C1 segment of cervical spinal cord (tissue), 14 donors: ENCODE measurements at regions not wholly inside any gene's neighbourhood (a gene's known extent, or its start where the extent isn't known, plus 50 kb on each side); places are given as distances from the start of the nearest gene placed in this dataset.

Experiments used
- DNase-seq, 14 donors: peaks; one replicate each; lab custom pipeline; 2025; lab: John Stamatoyannopoulos, UW

- no peak for DNase-seq
Observed at GRCh38 chr4:81632581-81633299, 161.0 kb upstream of the RASGEF1B start.

- DNase-seq = no peak
Observed at GRCh38 chr4:81631958-81632441, 160.3 kb upstream of the RASGEF1B start.

GRCh38 chr4:81629366-81629765 lies 157.7 kb upstream of the RASGEF1B start:
- DNase-seq = no peak

DNA sequence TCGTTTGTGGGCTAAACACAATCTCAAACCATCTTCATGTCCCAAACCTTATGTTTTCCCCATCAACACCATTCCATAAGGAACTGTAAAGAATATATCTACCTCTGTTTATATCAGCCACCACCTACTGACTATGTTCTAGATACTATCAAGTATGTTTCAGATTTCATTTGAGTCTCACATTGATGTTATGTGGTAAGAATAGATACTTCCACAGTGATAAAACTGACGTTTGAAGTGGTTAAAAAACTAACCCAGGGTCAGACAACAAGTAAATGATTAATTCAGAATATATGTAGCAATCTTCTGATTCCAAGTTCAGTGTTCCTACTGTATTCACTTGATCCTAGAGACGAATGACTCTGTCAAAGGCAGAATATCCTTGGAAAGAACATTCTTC lies 156.8 kb upstream of the RASGEF1B start:
- no peak for DNase-seq

DNA sequence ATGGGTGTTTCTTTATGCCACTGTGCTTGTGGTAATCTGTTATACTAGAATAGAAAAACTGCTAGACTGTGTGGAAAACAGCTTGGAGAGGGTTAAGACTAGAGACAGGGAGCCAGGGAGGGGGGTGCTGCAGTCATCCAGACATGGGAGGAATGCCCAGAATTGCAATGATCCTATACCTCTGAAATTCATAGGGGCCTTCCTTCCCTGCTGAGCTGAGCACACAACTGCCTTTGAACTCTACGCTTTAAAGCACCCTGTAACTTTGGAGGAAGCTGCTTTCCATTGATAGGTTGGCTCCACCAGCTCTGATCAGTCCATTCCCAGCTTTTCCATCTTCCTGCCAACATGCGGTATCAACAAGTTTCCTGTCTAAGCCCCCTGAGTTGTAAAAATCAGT lies 155.9 kb upstream of the RASGEF1B start:
- no peak for DNase-seq

DNA sequence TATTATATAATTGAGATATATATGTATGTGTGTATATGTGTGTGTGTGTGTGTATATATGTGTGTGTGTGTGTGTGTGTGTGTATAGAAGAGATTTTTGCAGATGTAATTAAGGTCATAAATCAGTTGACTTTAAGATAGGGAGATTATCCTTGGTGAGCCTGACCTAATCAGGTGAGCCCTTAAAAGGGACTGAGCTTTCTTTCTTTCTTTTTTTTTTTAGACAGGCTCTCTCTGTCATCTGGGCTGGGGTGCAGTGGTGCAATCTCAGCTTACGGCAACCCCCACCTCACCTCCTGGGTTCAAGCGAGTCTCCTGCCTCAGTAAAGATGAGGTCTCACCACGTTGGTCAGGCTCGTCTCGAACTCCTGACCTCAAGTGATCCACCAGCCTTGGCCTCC lies 155.1 kb upstream of the RASGEF1B start:
- no peak for DNase-seq

DNA sequence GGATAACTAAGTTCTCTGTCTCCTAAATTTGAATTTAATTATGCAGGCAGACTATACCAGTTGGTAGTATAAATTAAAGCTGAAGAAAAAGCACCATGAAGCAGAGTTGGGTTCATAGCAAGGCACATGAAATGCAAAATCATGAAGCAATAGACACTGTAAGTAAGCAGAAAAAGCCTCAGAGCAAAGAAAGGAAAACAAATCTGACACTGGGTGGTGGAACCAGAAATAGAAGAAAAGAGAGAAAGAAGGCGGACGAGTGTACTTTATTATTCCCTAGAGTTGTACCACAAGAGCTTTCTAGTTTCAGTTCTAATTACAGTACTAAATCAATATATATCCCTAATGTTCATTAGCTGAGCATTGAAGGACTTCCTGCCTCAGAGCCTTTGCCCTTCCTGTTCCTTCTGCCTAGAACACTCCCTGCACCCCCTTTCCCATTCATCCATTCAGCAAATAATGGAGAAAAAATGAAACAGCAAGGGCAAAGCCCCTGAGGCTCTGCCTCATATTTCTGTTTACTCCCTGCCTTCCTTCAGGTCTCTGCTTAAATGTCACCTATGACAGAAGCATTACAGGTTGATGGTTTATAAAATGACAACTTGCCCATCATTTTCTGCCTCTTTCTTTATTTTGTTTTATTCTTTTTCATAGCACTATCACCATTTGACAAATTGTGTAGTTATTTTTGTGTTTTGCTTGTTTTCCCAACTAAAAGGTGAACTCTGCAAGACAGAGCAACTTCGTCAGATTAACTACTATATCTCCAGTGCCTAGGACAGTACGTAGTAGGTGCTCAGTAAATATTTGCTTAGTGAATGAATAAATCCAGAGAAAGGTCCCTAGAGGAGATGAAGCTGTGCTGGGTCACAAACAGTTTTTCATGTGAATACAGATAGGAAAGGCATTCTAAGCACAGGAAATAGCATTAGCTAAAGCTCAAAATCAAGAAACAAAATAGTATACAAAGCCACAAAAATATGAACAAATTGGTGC lies 154.0 kb upstream of the RASGEF1B start:
- no peak for DNase-seq

GRCh38 chr4:81623434-81623833 lies 151.7 kb upstream of the RASGEF1B start:
- no peak for DNase-seq

DNA sequence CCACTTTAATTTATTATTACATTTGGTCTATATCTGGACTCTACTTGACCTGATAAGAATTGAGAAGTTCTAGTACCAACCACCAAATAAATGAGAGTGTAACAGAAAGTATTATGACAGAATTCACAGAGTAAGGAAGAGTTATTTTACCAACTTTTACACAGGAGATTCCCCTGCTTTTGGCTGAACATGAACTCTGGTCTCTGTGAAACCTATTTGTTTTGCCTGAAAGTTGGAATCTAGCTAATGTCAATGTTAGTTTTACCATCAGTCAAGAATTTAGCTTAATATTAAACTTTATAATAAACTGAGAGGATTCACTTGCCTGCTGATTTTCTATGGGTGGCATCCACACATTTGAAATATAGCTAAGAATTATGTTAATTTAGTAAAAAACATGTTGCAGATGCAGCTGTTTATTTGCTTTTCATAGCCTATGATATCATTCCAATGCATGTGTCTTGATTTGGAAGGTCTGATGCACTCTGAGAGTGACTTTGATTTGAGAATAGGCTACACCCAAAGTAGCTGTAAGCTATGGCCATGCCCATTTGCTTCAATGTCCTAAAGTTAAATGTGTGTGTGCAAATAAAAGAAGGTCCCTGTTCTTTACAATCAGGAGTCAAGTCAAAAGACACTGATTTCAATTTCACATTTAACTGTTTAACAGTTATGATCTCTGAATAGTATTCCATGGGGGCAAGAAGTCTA lies 150.9 kb upstream of the RASGEF1B start:
- DNase-seq = no peak

- no peak for DNase-seq
Observed at GRCh38 chr4:81622028-81622427, 150.3 kb upstream of the RASGEF1B start.

DNA sequence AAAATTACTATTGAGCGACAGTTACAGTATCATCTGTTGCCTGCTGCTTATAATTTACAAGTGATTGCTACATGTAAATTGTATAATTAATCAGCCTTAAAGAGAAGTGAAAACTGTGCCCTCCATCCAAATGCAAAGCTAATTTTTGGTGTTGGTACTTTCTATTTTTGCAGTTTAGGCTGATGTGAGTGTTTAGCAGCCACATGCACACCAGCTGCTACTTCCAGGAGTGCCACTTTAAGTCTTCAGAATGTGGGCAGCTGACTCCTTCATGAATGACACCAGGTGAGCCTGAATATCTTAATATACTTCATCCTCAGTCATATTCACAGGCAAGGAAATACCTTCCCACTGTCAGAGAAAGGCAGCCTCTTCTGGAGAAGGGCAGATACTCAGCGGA lies 149.8 kb upstream of the RASGEF1B start:
- DNase-seq = no peak

GRCh38 chr4:81620442-81620841 lies 148.7 kb upstream of the RASGEF1B start:
- DNase-seq = no peak

DNA sequence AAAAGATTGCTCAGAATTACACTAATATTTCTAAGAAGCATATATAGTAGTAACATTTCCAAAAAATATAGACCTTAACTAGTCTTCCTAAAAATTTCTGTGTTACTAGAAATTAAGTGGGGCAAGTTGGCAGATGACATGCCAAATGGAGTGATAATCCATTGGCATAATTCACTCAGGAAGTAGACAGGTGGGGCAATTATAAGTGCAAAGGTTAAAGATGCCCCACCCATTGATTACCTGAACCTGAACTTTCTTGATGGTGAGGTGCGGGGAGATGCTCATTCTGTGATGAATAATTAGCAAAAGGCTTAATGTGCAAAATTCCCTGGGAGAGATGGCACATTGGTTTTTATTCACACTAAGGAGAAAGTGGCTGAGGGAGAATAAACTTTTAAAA lies 145.8 kb upstream of the RASGEF1B start:
- DNase-seq = no peak

DNA sequence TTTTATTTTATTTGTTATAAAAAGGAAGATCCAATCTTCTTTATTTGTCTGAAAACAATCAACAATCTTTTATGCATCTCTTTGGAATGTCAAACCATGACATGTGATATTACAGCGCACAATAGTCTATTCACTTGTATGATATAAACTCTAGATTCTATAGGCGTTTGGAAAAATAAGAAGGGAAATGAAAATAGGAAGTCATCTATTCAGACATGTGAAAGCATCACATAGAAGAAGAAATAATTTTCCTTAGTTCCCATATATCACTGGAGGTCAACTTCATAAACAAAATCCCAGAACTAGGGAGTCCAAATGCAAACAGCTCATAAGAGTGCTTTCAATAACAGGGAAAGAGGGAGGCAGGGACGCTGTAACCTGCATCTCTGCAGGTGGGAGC lies 139.5 kb upstream of the RASGEF1B start:
- DNase-seq = no peak

DNA sequence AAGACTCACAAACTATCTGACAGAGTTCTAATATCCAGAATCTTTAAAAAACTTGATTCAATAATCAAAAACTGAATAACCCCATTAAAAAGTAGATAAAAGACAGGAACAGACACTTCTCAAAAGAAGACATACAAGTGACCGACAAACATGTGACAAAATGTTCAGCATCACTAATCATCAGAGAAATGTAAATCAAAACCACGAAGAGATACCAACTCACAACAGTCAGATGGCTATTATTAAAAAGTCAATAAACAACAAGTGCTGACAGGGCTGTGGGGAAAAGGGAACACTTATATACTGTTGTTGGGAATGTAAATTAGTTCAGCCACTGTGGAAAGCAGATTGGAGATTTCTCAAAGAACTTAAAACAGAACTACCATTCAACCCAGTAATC lies 138.1 kb upstream of the RASGEF1B start:
- no peak for DNase-seq

GRCh38 chr4:81607950-81608349 lies 136.2 kb upstream of the RASGEF1B start:
- no peak for DNase-seq

- DNase-seq = no peak
Observed at GRCh38 chr4:81606801-81607501, 135.2 kb upstream of the RASGEF1B start.

DNA sequence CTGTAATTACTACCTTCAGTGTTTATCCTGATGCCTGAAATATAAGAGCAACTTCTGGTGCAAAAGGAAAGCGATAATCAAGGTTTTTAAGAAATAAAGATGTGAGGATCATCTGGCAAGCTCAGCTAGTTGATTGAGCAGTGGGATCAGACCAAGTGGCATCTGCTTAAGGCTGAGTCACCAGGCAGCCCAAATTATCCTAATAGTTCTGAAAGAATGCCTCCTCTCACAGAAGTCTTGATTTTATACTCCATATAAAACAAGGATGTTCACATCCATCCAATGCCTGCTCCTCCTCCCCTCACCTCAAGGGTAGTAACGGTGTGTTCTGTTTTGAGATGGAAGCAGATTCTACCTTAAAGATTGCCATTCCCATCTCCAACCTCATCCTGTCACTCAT lies 134.5 kb upstream of the RASGEF1B start:
- no peak for DNase-seq

- no peak for DNase-seq
Observed at GRCh38 chr4:81605271-81605670, 133.6 kb upstream of the RASGEF1B start.

DNA sequence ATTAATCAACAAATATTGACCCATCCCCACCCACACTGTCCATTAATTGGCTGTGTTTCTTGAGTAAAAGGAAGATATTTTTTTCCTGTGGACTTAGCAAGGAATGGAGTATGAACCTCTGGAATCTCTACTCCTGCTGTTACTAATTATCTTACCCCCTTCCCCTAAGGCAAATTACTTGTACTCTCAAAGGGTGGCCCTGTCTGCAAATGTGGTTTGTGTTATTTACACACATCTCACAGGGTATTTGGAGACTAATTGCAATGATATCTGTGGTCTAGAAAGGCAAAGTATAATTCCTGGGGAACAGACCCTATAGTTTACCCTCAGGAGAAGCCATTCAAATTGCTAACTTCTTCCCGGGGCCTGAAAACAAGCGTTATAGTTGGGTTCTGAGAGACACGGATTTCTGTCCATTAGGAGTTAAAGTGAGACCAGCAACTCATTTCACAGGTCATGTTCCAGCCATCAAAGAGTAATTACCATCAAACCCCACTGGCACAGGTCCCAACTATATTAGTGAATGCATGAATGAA lies 133.0 kb upstream of the RASGEF1B start:
- DNase-seq = no peak

DNA sequence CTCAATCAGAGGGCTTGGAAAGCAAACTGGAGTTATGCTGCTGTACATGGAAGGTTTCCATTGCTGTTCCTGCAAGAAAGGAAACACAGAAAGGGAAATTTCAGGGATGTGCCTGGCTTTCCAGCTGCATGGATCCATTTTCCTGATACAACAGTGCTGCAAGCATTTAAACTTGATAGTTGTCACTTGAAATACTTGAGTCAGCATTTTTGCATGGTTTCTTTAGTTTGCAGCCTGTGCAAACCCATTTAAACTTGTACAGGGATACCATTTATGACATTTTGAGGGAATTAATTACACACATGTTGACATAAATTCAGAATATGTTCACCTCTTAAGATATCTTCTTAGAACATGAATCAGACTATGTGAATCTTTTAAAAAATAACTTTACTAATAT lies 131.1 kb upstream of the RASGEF1B start:
- no peak for DNase-seq
